Tibial nerve (tissue), 3 donors: ENCODE measurements at regions not wholly inside any gene's neighbourhood (a gene's known extent, or its start where the extent isn't known, plus 50 kb on each side); places are given as distances from the start of the nearest gene placed in this dataset.

Source experiments
- CTCF ChIP-seq, 5 experiments: fragments of 200-600 bp in 3 of 5; fragments of 450-650 bp in 2 of 5; sonication (generic) in 3 of 5; IDR thresholded peaks; one replicate each; pipeline ENCODE4 v1.5.1; 2016 to 2019; ENCODE audit warnings: antibody characterized with exemption in 5 of 5, mild to moderate bottlenecking in 3 of 5, moderate library complexity in 2 of 5
- POLR2A ChIP-seq, 2 donors: fragments of 450-650 bp; IDR thresholded peaks; one replicate each; pipeline ENCODE4 v1.6.1; 2017; ENCODE audit warnings: antibody characterized with exemption in 2 of 2, mild to moderate bottlenecking in 2 of 2, moderate library complexity in 2 of 2

GRCh38 chr17:68695659-68696058 is 94.5 kb upstream of the FAM20A start:
- TF ChIP-seq POLR2A (IDR thresholded peaks at IDR 0.05) (no peak), CTCF (IDR thresholded peaks at IDR 0.05) (no peak)
